PC-9 (cell line): ENCODE measurements at regions not wholly inside any gene's neighbourhood (a gene's known extent, or its start where the extent isn't known, plus 50 kb on each side); places are given as distances from the start of the nearest gene placed in this dataset.

Experiments
- CTCF ChIP-seq: fragments of 200-600 bp; sonication (generic); conservative IDR thresholded peaks from 2 replicates; pipeline ENCODE4 v1.6.1; 2017; ENCODE audit warnings: mixed run types, antibody characterized with exemption, mild to moderate bottlenecking, moderate library complexity
- EZH2 ChIP-seq: fragments of 200-600 bp; sonication (generic); IDR thresholded peaks from 2 replicates; pipeline ENCODE4 v1.8.0; 2017; ENCODE audit warnings: antibody characterized with exemption, low read depth

DNA sequence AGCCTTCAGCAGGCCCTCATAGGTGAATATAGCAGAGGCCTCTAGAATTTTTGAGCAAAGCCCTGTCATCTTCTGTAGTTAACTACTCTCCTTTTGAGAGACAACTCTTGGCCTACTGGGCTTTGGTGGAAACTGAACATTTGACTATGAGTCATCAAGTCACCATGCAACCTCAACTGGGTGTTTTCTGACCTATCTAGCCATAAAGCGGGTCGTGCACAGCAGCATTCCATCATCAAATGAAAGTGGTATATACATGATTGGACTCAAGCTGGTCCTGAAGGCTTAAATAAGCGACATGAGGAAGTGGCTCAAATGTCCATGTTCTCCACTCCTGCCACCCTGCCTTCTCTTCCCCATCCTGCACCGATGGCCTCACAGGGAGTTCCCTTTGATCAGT is 1115.5 kb downstream of the TAF11L14 start:
- TF ChIP-seq CTCF (no peak), EZH2 (no peak)
